H1 (cell line): ENCODE measurements at regions not wholly inside any gene's neighbourhood (a gene's known extent, or its start where the extent isn't known, plus 50 kb on each side); places are given as distances from the start of the nearest gene placed in this dataset.

Source experiments
- CTCF ChIA-PET: fragments of 300-600 bp; sonication (Branson Sonifier 250); formaldehyde crosslinking; loops from one replicate; lab custom pipeline; 2021; ENCODE audit not compliant: partially characterized antibody; lab: Charles Lee
- POLR2A ChIA-PET: fragments of 300-600 bp; sonication (Branson Sonifier 250); formaldehyde crosslinking; loops from one replicate; lab custom pipeline; 2021; ENCODE audit warnings: inconsistent platforms; ENCODE audit not compliant: partially characterized antibody; lab: Charles Lee
- DNase-seq, 2 experiments: peaks; one replicate each; pipeline versions ENCODE4 v3.0.0 to v3.0.0-alpha.2; 2010 to 2022; ENCODE audit warnings: low spot score in 2 of 2, low read depth in 1 of 2, mixed read lengths in 1 of 2
- FAIRE-seq: peaks from 2 replicates; lab custom pipeline; 2011; peaks lifted over from hg19 to GRCh38; lab: Jason Lieb, UNC
- H2AFZ ChIP-seq: 2 replicates; pipeline ENCODE4 v1.8.1; 2012; ENCODE audit warnings: low read length, inconsistent platforms
- H2AK5ac ChIP-seq: 2 replicates; pipeline ENCODE4 v1.6.1; 2013; ENCODE audit warnings: low read depth, low read length
- H2BK120ac ChIP-seq: replicated peaks from 2 replicates; pipeline ENCODE3; 2013; ENCODE audit warnings: low read depth, low read length, inconsistent platforms
- H2BK12ac ChIP-seq: 2 replicates; pipeline ENCODE4 v1.6.1; 2013; ENCODE audit warnings: low read depth, low read length
- H2BK15ac ChIP-seq: 2 replicates; pipeline ENCODE4 v1.6.1; 2013; ENCODE audit warnings: low read length
- H2BK20ac ChIP-seq: 2 replicates; pipeline ENCODE4 v1.6.1; 2013; ENCODE audit warnings: low read length
- H2BK5ac ChIP-seq: 2 replicates; pipeline ENCODE4 v1.6.1; 2013; ENCODE audit warnings: low read depth, low read length
- H3K14ac ChIP-seq: 2 replicates; pipeline ENCODE4 v1.6.1; 2013; ENCODE audit warnings: inconsistent platforms; ENCODE audit not compliant: insufficient read length
- H3K18ac ChIP-seq: 2 replicates; pipeline ENCODE4 v1.6.1; 2013; ENCODE audit warnings: low read length; ENCODE audit errors: extremely low read depth
- H3K23ac ChIP-seq: 2 replicates; pipeline ENCODE4 v1.6.1; 2013; ENCODE audit warnings: inconsistent platforms; ENCODE audit not compliant: insufficient read length
- H3K23me2 ChIP-seq: 2 replicates; pipeline ENCODE4 v1.6.1; 2013; ENCODE audit warnings: low read depth, low read length
- H3K27ac ChIP-seq: 2 replicates; pipeline ENCODE4 v1.6.1; 2011; ENCODE audit warnings: low read depth, low read length, inconsistent platforms
- H3K27me3 ChIP-seq, 4 experiments: replicated peaks in 1 of 4; 1 replicate in 1 of 4; 2 replicates in 3 of 4; pipeline versions ENCODE4 v1.6.1 to v1.8.1; 2011 to 2013; ENCODE audit warnings: low read length in 3 of 4, mild to moderate bottlenecking in 3 of 4, inconsistent platforms in 2 of 4, mixed read lengths in 2 of 4, moderate library complexity in 1 of 4; ENCODE audit not compliant: control insufficient read depth in 3 of 4, insufficient read depth in 3 of 4; ENCODE audit errors: extremely low read depth in 1 of 4
- H3K36me3 ChIP-seq, 4 experiments: 2 replicates each; pipeline versions ENCODE4 v1.6.1 to v1.8.1; 2011 to 2013; ENCODE audit warnings: mild to moderate bottlenecking in 4 of 4, low read length in 3 of 4, moderate library complexity in 2 of 4, control low read depth in 1 of 4, inconsistent platforms in 1 of 4; ENCODE audit not compliant: insufficient read depth in 4 of 4, control insufficient read depth in 2 of 4
- H3K4ac ChIP-seq: replicated peaks from 2 replicates; pipeline ENCODE3; 2013; ENCODE audit warnings: low read length, low read depth, mixed read lengths, inconsistent platforms; ENCODE audit not compliant: insufficient read length
- H3K4me1 ChIP-seq, 4 experiments: replicated peaks in 1 of 4; 1 replicate in 1 of 4; 2 replicates in 3 of 4; pipeline versions ENCODE4 v1.6.1 to v1.8.1; 2011 to 2013; ENCODE audit warnings: low read length in 3 of 4, inconsistent platforms in 2 of 4, mixed read lengths in 1 of 4; ENCODE audit not compliant: insufficient read depth in 4 of 4, control insufficient read depth in 3 of 4
- H3K4me2 ChIP-seq, 2 experiments: 2 replicates each; pipeline versions ENCODE4 v1.6.1 to v1.8.1; 2011 to 2013; ENCODE audit warnings: low read depth in 2 of 2, low read length in 2 of 2, control low read depth in 1 of 2, inconsistent platforms in 1 of 2, mild to moderate bottlenecking in 1 of 2; ENCODE audit not compliant: insufficient read depth in 1 of 2
- H3K4me3 ChIP-seq, 4 experiments: fragments of 200-600, 300-600 bp in 1 of 4; sonication (generic), shearing (Covaris generic), sonication (Bioruptor Twin) in 1 of 4; 2 replicates each; pipeline versions ENCODE4 v1.5.1 to v1.8.1; 2011 to 2016; ENCODE audit warnings: low read length in 4 of 4, low read depth in 3 of 4, control low read depth in 2 of 4, inconsistent platforms in 2 of 4, mild to moderate bottlenecking in 2 of 4, mixed read lengths in 1 of 4, moderate library complexity in 1 of 4; ENCODE audit not compliant: insufficient read depth in 2 of 4; ENCODE audit errors: extremely low read depth in 1 of 4
- H3K56ac ChIP-seq: replicated peaks from 2 replicates; pipeline ENCODE3; 2013; ENCODE audit warnings: low read depth, mild to moderate bottlenecking, mixed read lengths, low read length, inconsistent platforms; ENCODE audit not compliant: insufficient read length
- H3K79me1 ChIP-seq: 2 replicates; pipeline ENCODE4 v1.6.1; 2013; ENCODE audit warnings: low read depth, low read length, control low read depth
- H3K79me2 ChIP-seq, 2 experiments: 2 replicates each; pipeline versions ENCODE4 v1.6.1 to v1.8.1; 2012 to 2013; ENCODE audit warnings: low read length in 2 of 2, mild to moderate bottlenecking in 2 of 2, inconsistent platforms in 1 of 2; ENCODE audit not compliant: insufficient read depth in 2 of 2, control insufficient read depth in 1 of 2
- H3K9ac ChIP-seq, 4 experiments: replicated peaks in 1 of 4; 1 replicate in 1 of 4; 2 replicates in 3 of 4; pipeline versions ENCODE4 v1.6.1 to v1.8.1; 2011 to 2013; ENCODE audit warnings: low read depth in 3 of 4, low read length in 3 of 4, control low read depth in 2 of 4, mild to moderate bottlenecking in 2 of 4, moderate library complexity in 2 of 4, inconsistent platforms in 1 of 4; ENCODE audit errors: extremely low read depth in 1 of 4
- H3K9me3 ChIP-seq, 2 experiments: 2 replicates each; pipeline versions ENCODE4 v1.6.1 to v1.8.1; 2012 to 2013; ENCODE audit warnings: mild to moderate bottlenecking in 2 of 2, moderate library complexity in 2 of 2, control low read depth in 1 of 2, inconsistent platforms in 1 of 2, low read depth in 1 of 2, low read length in 1 of 2, mixed read lengths in 1 of 2; ENCODE audit not compliant: insufficient read depth in 2 of 2
- H4K20me1 ChIP-seq, 2 experiments: replicated peaks in 1 of 2; 2 replicates each; pipeline versions ENCODE3 to v1.8.1; 2011 to 2013; ENCODE audit warnings: inconsistent platforms in 2 of 2, low read length in 2 of 2, mild to moderate bottlenecking in 1 of 2; ENCODE audit not compliant: insufficient read depth in 2 of 2, control insufficient read depth in 1 of 2
- H4K5ac ChIP-seq: 2 replicates; pipeline ENCODE4 v1.6.1; 2013; ENCODE audit warnings: low read length, low read depth, mixed read lengths, inconsistent platforms; ENCODE audit not compliant: insufficient read length
- H4K8ac ChIP-seq: 2 replicates; pipeline ENCODE4 v1.8.0; 2013; ENCODE audit warnings: mild to moderate bottlenecking, moderate library complexity, low read length, inconsistent platforms; ENCODE audit not compliant: insufficient read depth; ENCODE audit errors: extremely low read depth
- H4K91ac ChIP-seq: replicated peaks from 2 replicates; pipeline ENCODE3; 2013; ENCODE audit warnings: low read length, mixed read lengths, inconsistent platforms; ENCODE audit not compliant: insufficient read length
- EGR1 ChIP-seq: IDR thresholded peaks from 2 replicates; pipeline ENCODE4 v1.6.1; 2011; ENCODE audit warnings: low read depth, low read length, borderline replicate concordance
- EZH2 ChIP-seq: fragments of 200-600 bp; sonication (generic); IDR thresholded peaks from 2 replicates; pipeline ENCODE4 v1.7.1; 2012; ENCODE audit warnings: low read depth, mild to moderate bottlenecking, moderate library complexity, low read length, inconsistent platforms; ENCODE audit not compliant: severe bottlenecking
- NRF1 ChIP-seq: IDR thresholded peaks from 2 replicates; pipeline ENCODE4 v1.6.1; 2011; ENCODE audit warnings: mild to moderate bottlenecking, low read depth, low read length, improper control_type of control experiment
- POLR2AphosphoS5 ChIP-seq: IDR thresholded peaks from 2 replicates; pipeline ENCODE4 v1.6.1; 2011; ENCODE audit warnings: low read depth, low read length
- RFX5 ChIP-seq: IDR thresholded peaks from 2 replicates; pipeline ENCODE4 v1.6.1; 2011; ENCODE audit warnings: low read depth, low read length, improper control_type of control experiment, borderline replicate concordance
- TAF7 ChIP-seq: optimal IDR thresholded peaks from 2 replicates; pipeline ENCODE3; 2011; ENCODE audit warnings: low read depth, mild to moderate bottlenecking, inconsistent platforms, low read length, moderate library complexity, borderline replicate concordance
- WGBS, 2 experiments: shearing (Covaris generic) in 1 of 2; methylation state at CpG; one replicate each; pipeline versions ENCODE4 v1.1.6 to v1.1.7; 2013 to 2015; ENCODE audit warnings: low lambda C conversion rate in 2 of 2, mixed read lengths in 2 of 2, inconsistent platforms in 1 of 2, low coverage in 1 of 2, missing lambda C conversion rate in 1 of 2; ENCODE audit not compliant: insufficient replicate concordance in 2 of 2, insufficient coverage in 1 of 2, insufficient read length in 1 of 2; ENCODE audit errors: extremely low coverage in 1 of 2, missing lambda C conversion rate in 1 of 2; 5-methylcytosine and 5-hydroxymethylcytosine counted together
- TF ChIP-seq, protein P1 (sequence below), 3 experiments: IDR thresholded peaks; 1 replicate in 2 of 3; 2 replicates in 1 of 3; pipeline versions ENCODE4 v1.5.1 to v1.6.1; 2011; ENCODE audit warnings: low read length in 3 of 3, mild to moderate bottlenecking in 3 of 3, inconsistent platforms in 2 of 3, low read depth in 1 of 3, moderate library complexity in 1 of 3; ENCODE audit not compliant: insufficient read depth in 1 of 3; ENCODE audit errors: control extremely low read depth in 1 of 3
- TF ChIP-seq, protein P2 (sequence below): IDR thresholded peaks from 2 replicates; pipeline ENCODE4 v1.6.1; 2011; ENCODE audit warnings: low read depth, mild to moderate bottlenecking, low read length; ENCODE audit not compliant: insufficient read depth

DNA sequence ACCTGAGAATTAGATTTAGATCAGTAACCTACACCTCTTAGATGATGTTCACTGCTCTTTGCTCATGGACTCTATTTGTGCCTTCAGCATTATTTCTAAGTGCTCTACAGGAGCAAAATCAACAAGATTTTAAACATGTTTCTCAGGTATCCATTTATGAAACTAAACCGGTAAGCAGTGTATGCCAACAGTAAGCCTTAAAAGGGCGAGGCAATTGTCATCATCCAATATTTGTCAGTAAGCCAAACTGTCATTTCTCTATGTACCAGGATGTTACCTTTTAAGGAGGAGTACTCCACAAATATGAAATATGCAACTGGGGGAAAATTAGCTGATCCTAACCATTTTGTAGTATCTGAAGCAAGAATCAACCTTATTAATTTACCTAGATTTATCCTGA is 69.6 kb upstream of the ZNF184 start:
- H2BK12ac ChIP-seq, result no peak overlapping the region
- no peaks in the 10 kb centered on the region for H3K79me1 ChIP-seq
- no peak overlapping the region for H4K91ac ChIP-seq
- FAIRE-seq (no peak), DNase-seq (no peak)
- H3K79me2 ChIP-seq, result no peaks in the 10 kb centered on the region
- no peak overlapping the region for H3K27ac ChIP-seq
- no peak overlapping the region for H2BK15ac ChIP-seq
- H3K56ac ChIP-seq, result no peak overlapping the region
- H2AK5ac ChIP-seq, result no peak overlapping the region
- H3K9me3 ChIP-seq, result no peaks in the 10 kb centered on the region
- peak overlapping the region in 1 of 2 experiments; percentile 41; a peak in 1 of 4 replicates for H3K4me2 ChIP-seq
- H2BK20ac ChIP-seq, result no peak overlapping the region
- H3K18ac ChIP-seq, result no peak overlapping the region
- no peaks in the 10 kb centered on the region for H4K20me1 ChIP-seq
- ChIA-PET CTCF (interaction anchor here (1.2 kb wide), 1 partner anchor 24 kb away, joined by 5 read pairs; no protein-coding TSS in a partner anchor), POLR2A (interaction anchor here (0.9 to 1.6 kb wide), 2 partner anchors 10 to 395 kb away, joined by 3 to 4 read pairs; a partner anchor contains a TSS)
- H3K4me3 ChIP-seq, result no peak overlapping the region
- H3K4ac ChIP-seq, result no peak overlapping the region
- H2BK120ac ChIP-seq, result no peak overlapping the region
- no peak overlapping the region for H2BK5ac ChIP-seq
- TF ChIP-seq TAF7 (no peak), EGR1 (no peak), RFX5 (no peak), EZH2 (no peak), POLR2AphosphoS5 (no peak), NRF1 (no peak)
- TF ChIP-seq, protein P1, sequence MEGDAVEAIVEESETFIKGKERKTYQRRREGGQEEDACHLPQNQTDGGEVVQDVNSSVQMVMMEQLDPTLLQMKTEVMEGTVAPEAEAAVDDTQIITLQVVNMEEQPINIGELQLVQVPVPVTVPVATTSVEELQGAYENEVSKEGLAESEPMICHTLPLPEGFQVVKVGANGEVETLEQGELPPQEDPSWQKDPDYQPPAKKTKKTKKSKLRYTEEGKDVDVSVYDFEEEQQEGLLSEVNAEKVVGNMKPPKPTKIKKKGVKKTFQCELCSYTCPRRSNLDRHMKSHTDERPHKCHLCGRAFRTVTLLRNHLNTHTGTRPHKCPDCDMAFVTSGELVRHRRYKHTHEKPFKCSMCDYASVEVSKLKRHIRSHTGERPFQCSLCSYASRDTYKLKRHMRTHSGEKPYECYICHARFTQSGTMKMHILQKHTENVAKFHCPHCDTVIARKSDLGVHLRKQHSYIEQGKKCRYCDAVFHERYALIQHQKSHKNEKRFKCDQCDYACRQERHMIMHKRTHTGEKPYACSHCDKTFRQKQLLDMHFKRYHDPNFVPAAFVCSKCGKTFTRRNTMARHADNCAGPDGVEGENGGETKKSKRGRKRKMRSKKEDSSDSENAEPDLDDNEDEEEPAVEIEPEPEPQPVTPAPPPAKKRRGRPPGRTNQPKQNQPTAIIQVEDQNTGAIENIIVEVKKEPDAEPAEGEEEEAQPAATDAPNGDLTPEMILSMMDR (IDR thresholded peaks at IDR 0.05; ENCODE audit: control extremely low read depth in 1 of 3, insufficient read depth in 1 of 3, low read depth in 1 of 3, low read length in 3 of 3), result no peak
- TF ChIP-seq, protein P2, sequence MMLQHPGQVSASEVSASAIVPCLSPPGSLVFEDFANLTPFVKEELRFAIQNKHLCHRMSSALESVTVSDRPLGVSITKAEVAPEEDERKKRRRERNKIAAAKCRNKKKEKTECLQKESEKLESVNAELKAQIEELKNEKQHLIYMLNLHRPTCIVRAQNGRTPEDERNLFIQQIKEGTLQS, result no peak
- H3K23ac ChIP-seq, result no peak overlapping the region
- H3K14ac ChIP-seq, result no peak overlapping the region
- no peak overlapping the region for H3K9ac ChIP-seq
- no peak overlapping the region for H4K5ac ChIP-seq
- no peak overlapping the region for H2AFZ ChIP-seq
- peaks cover 3% of the 10 kb centered on the region for H3K23me2 ChIP-seq
- H3K27me3 ChIP-seq, result no peaks in the 10 kb centered on the region; a peak in 1 of 7 replicates
- no peak overlapping the region for H4K8ac ChIP-seq
- WGBS, 2 experiments, result 91% methylated on average over 2 of the region's 2 CpGs; no CpG with 5 or more reads in 1 of the 2 experiments
- H3K36me3 ChIP-seq, result no peaks in the 10 kb centered on the region
- H3K4me1 ChIP-seq, result no peaks in the 10 kb centered on the region; a peak in 1 of 7 replicates
